GM12878 (cell line): ENCODE measurements at regions not wholly inside any gene's neighbourhood (a gene's known extent, or its start where the extent isn't known, plus 50 kb on each side); places are given as distances from the start of the nearest gene placed in this dataset. TPM values are rescaled to one million over a fixed set of nuclear protein-coding genes. Genes with fewer than 3 reads are reported as not detected.

Experiments used
- ATF2 ChIP-seq: IDR thresholded peaks from 2 replicates; pipeline ENCODE4 v1.6.1; 2012; ENCODE audit warnings: low read length, inconsistent platforms
- CEBPZ ChIP-seq: fragments of 150-350 bp; IDR thresholded peaks from 2 replicates; pipeline ENCODE4 v1.6.1; 2016; ENCODE audit warnings: low read depth, low read length
- CTCF ChIP-seq, 3 experiments: IDR thresholded peaks in 2 of 3; conservative IDR thresholded peaks in 1 of 3; 2 replicates each; pipeline ENCODE4 v1.5.1; 2011; ENCODE audit warnings: low read depth in 3 of 3, low read length in 3 of 3, mild to moderate bottlenecking in 3 of 3, control low read depth in 2 of 3, moderate library complexity in 2 of 3, inconsistent platforms in 1 of 3, mixed read lengths in 1 of 3; ENCODE audit not compliant: control insufficient read depth in 2 of 3, insufficient read depth in 1 of 3; ENCODE audit errors: extremely low read depth in 1 of 3
- DPF2 ChIP-seq: fragments of 450-650 bp; IDR thresholded peaks from 2 replicates; pipeline ENCODE4 v1.6.1; 2017; ENCODE audit warnings: mild to moderate bottlenecking
- E4F1 ChIP-seq: fragments of 450-650 bp; IDR thresholded peaks from 2 replicates; pipeline ENCODE4 v1.6.1; 2018; ENCODE audit warnings: borderline replicate concordance, mild to moderate bottlenecking; ENCODE audit not compliant: partially characterized antibody
- MXI1 ChIP-seq: fragments of 150-350 bp; IDR thresholded peaks from 2 replicates; pipeline ENCODE4 v1.6.1; 2011; ENCODE audit warnings: low read depth, mild to moderate bottlenecking, inconsistent platforms, low read length, improper control_type of control experiment
- SIX5 ChIP-seq: IDR thresholded peaks from 2 replicates; pipeline ENCODE4 v1.6.1; 2011; ENCODE audit warnings: mild to moderate bottlenecking, low read depth, low read length, moderate library complexity; ENCODE audit not compliant: severe bottlenecking
- ZSCAN29 ChIP-seq: fragments of 450-650 bp; IDR thresholded peaks from 2 replicates; pipeline ENCODE4 v1.6.1; 2017; ENCODE audit warnings: mild to moderate bottlenecking, moderate library complexity
- small RNA-seq: library from RNA; depleted of rRNA; stranded (forward); fragments of <200 nt; gene quantifications from one replicate; pipeline ENCODE3, GENCODE V24; 2014

GRCh38 chrX:43605351-43605750, 50.7 kb upstream of the MAOA start (continued):
- TF ChIP-seq MXI1 = no peak
- TF ChIP-seq CTCF (IDR thresholded peaks at IDR 0.05 in 2 of 3, conservative IDR thresholded peaks at IDR 0.05 in 1 of 3; ENCODE audit: control insufficient read depth in 2 of 3, extremely low read depth in 1 of 3, insufficient read depth in 1 of 3, low read depth in 3 of 3, low read length in 3 of 3) = no peak
- no peak for TF ChIP-seq ATF2
- no peak for TF ChIP-seq DPF2
- no peak for TF ChIP-seq SIX5
- no peak for TF ChIP-seq ZSCAN29
- no peak for TF ChIP-seq CEBPZ
- no peak for TF ChIP-seq E4F1
- TF ChIP-seq, all 136 proteins: peak for 0

Small RNA genes lying in the stretch of these regions (small RNA-seq; reads per million reads assigned to genes)
- not detected for gene AL451086.1
